ENCODE measurements at regions not wholly inside any gene's neighbourhood (a gene's known extent, or its start where the extent isn't known, plus 50 kb on each side); places are given as distances from the start of the nearest gene placed in this dataset.
"Not testable (repeated sequence)": the region's sequence is repeated elsewhere in the genome, so short reads cannot be mapped to it uniquely, and the experiment has no call there.

DNA sequence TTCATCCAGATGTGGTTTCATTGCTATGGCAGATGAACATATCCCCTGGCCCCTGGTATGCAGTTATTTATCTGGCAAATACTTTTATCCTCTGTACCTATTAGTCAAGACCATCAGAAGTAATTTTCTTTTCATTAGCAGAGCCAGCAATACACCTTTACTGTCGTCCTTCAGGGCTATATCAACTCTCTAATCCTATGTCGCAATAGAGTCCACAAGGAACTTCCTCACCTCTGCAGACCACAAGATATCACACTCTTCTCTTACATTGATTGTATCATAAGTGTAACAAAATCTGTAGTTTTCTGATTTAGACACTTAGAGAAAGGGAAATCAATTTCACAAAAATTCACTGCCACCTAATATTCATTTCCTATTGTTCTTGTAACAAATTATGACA lies 252.9 kb upstream of the DCC start:
- DNase-seq, result no peak

DNA sequence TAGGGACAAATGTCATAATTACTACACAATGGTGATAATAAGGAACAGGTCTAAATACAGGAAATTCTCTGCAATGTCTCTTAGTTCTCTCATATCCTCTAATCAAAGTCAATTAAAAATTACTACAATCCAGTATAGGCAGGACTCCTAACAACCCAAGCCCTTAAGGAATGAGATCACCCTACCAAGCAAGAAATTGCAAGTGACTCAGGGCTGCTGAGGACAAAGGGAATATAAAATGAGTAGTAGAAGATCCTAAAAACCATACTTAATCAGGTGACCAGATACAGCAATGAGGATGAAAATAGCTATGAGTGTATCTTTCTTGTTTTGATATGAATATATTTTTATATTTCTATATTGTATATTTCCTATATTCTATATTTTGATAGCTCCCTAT lies 250.0 kb upstream of the DCC start:
- DNase-seq, result no peak

DNA sequence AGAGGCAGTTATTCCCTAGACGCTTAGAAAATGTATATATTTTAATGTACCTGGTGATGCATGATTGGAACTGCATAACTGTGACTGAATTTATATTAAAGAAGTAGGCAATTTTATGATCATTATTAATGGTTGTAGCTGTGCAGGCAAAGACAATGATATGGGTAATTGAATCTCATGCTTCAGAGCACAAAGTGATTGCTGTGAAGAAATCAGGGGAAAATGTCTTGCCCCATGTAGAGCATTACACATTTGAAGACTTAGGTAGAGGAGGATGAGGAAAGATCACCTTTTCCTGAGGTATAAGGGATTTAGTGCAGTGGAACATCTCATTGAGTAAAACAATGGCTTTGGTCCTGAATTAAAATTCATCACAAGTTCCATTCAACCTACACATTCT lies 246.8 kb upstream of the DCC start:
- no peak for DNase-seq

DNA sequence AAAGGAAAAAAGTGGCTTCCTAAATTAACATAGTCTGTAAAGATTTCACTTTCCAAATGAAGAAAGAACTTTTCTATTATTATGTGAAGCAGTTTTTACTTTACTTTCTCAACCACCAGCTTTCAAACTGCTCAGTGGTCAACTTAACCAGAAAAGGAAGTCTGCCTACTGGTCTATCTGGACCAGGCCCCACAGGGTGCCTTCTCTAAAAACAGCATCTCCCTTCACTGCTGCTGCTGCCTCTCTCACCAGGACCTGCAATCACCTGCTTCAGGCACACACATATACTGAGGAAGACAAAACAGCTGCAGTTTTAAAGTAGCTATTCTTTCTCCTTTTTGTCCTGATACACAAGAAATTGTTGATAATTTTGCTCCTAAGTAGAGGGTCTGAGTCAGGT lies 221.3 kb upstream of the DCC start:
- no peak for DNase-seq

DNA sequence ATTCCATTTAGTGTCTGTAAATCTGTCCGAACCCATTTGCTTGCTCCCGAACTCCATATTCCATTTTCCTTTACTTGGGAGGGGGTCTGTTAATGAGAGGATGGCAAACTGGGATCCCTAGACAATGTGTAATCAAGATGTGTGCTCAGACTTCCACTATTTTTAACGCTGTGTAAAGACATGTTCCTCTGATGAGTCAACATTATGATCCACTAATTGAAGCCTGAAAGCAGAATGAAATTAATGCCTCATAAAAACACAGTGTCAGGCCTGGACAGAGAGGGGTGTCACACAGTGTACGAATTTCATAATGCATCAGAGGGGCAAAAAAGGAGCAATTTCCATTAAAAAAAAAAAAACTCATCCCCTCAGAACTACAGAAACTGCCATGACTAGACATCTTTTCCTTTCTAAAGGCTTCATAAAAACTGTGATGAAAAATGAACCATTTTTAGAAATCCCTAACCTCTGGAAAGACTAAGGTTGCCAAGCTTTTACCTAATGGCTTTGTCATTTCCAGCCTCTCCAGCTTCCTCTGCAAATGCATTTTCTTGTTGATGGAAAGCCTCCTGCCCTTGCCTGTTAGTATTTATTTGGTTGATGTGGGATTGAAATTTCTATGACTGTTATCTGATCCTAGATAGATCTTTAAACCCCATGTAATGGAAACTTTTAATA lies 209.2 kb upstream of the DCC start:
- DNase-seq, result peak; percentile 33

DNA sequence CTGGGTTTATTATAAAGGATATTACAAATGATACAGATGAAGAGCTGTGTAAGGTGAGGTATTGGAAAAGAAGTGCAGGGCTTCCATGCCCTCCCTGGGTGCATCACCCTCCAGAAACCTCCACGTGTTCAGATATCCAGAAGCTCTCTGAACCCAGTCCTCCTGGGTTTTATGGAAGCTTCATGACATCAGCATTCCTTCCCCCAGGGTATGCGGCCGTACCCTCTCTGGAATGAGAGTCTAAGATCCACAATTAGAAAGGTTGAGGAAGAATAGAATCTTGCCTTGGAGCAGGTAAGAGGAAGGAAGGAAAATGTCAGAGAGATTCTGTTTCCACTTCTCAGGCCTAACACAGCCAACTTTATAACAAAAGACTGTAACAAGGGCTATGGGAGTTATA lies 208.2 kb upstream of the DCC start:
- no peak for DNase-seq

DNA sequence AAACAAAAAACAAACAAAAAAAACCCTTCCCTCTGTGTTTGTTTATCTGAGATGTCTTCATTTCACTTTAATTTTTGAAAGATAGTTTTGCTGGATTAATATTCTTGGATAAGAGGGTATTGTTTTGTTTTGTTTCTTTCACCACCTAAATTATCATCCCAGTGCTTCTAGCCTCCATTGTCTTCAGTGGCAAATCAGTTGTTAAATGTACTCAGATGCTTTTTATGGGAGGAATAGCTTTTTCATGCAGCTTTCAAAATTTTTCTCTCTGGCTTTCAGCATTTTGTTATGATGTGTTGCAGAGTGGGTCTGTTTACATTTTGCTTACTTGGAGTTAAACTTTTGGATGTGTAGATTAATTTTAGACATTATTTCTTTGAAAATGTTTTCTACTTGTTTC lies 203.5 kb upstream of the DCC start:
- no peak for DNase-seq

DNA sequence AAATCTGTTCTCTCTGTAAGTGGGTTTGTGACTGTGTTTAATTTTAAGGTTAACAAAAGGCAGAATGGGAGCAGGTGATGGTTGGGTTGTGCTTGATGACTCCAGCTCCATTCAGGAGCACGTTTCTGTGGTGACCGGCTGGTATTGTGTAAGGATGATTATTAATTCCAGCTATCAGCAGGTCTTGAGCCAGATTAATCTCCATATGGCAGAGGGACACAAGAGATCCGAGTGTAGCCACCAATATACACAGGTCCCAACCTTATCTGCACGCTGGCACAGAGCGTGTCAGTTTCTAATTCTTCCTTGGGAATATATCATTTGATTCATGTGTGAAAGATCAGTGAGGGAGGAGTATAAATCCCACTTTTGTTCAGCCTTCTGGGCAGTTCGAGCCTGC lies 199.0 kb upstream of the DCC start:
- DNase-seq, result no peak

DNA sequence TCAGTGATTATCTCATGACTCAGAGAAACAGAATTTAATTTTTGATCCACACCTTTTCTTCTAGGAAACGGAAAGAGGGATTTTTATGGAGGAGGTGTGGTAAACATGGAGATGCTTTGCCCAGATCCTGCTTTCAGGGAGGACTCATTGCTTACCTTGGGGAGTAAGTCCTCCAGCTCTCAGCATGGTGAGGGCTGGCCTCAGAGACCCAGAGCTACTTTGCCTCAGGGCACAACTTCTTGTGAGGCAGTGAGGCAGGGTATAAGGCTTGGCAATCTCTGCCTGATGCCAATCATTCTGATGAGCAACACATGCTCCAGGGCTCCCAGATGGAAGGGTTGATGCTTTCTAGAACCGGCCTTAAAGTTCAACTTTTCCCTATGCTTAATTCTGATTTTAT lies 189.9 kb upstream of the DCC start:
- no peak for DNase-seq

DNA sequence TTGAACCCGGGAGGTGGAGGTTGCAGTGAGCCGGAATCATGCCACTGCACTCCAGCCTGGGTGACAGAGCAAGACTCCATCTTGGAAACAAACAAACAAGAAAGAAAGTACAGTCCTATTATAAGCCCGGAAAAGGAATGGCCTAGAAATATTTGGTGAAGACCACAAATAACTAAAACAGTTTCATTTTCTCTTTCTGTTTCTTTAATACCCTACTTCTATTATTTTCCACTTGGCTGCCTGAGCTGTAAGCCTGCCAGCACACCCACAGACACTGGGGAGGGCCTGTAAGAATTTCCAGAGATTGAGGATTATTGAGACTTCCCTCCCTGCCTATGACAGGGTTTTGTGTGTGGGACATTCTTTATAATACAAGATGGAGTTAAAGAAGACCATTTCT lies 188.0 kb upstream of the DCC start:
- DNase-seq, result peak; percentile 15

DNA sequence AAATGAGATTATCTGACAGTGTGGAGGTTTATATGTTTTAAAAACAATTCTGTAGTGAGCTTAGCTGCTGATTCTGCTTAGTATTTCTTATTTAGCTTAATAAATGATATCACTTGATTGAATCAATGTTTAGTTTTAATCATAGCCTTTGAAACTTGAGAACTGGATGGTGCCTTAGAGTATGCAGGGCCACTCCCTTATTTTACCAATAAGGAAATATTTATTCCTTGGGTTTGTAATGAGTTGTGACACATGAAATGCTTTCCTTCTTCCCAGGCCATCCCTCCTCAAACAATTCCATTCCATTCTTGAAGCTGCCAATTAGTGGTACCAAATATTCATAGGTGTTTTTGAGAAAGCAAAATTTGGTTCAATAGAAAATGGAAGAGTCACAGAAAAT lies 183.8 kb upstream of the DCC start:
- DNase-seq, result no peak

DNA sequence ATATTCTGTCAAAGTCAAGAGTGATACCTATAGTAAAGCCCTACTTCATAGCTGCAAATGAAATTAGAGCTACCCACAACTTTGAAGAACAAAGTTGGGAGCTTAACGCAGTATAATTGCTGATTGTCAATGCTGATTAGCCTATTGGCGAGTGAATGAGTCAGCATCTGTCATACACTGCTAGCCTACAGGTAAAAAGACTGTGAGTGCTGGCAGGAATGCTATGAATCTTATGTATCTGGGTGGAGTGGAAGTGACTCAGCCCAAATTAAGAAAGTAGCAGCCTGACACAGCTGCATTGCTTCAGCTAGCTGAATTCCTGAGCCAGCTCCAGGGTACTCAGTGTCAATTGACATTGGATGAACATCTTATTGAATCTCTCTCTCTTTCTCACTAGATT lies 179.4 kb upstream of the DCC start:
- DNase-seq, result peak; percentile 35

DNA sequence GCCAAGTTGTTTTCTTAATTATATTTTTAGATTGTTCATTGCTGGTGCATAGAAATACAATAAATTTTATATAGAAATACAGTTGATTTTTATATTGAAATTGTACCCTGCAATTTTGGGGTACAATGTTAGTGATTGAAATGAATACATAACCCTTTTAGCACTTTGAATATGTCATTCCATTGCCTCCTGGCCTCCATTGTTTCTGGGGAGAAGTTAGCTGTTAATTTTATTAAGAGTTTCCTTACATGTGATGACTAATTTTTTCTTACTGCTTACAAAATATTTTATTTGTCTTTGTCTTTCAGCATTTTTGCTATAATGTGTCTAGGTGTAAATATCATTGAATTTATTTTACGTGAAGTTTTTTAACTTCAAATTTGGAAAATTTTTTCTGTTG lies 176.5 kb upstream of the DCC start:
- DNase-seq, result no peak

DNA sequence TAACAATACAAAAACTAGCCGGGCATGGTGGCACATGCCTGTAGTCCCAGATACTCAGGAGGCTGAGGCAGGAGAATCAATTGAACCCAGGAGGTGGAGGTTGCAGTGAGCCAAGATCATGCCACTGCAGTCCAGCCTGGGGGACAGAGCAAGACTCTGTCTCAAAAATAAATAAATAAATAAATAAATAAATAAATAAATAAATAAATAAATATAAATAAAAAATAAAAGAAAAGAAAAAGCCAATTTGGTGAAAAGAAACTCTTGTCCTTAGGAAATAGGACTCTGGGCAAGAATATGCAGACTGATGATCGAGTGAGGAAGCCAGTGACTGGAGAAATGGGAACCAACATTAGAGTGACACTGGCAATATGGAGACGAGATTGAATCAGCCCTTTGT lies 171.9 kb upstream of the DCC start:
- not testable (repeated sequence) for DNase-seq

DNA sequence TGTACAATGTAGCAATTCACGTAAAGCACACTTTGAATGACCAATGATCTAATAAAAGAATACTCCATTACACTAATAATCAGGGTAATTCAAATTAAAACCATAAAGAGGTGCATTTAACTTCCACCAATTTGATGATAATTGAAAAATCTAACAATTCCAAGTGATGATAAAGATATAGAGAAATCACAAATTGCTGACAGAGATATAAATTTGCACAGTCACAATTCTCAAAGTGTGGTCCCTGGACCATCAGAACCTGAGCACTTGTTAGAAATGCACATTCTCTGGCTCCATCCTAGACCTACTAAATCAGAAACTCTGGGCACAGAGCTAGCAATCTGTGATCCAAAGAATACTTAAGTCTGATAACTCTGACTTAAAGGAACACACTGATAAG lies 165.8 kb upstream of the DCC start:
- DNase-seq, result no peak

DNA sequence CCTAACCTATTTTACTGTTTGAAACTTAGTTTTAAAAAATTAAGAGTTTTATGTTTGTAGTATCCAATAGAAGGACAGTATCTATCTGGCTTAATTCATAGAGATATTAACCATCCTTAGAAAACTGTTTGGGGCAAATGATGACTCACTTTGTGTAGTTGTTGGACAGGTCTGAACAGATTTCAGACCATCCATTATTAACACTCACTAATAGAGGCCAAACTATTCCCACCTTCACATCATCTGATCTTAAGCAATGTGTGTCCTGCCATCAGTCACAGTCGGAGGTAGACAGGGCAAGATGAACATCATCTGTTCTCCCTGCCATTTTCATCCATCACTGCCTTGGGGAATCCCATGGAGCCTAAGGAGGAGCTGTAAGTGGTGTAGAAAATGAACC lies 164.6 kb upstream of the DCC start:
- DNase-seq, result no peak

DNA sequence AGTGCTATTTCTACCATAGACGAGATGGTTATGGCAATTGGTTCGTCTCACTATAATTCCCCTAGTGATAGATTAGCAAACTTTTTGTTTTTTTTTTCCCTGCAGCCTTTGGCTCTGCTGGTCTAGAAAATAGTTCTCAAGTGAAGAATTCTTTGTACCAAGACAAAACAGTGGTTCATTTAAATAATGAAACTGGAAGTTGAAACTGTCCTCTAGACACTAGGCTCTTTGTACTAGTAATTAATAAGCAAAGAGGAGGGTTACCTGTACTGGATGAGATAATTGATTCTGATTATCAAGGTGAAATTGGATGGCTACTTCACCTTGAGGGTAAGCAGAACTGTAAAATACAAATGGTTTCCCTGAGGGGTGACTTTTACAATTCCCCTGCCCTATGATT lies 156.9 kb upstream of the DCC start:
- no peak for DNase-seq

DNA sequence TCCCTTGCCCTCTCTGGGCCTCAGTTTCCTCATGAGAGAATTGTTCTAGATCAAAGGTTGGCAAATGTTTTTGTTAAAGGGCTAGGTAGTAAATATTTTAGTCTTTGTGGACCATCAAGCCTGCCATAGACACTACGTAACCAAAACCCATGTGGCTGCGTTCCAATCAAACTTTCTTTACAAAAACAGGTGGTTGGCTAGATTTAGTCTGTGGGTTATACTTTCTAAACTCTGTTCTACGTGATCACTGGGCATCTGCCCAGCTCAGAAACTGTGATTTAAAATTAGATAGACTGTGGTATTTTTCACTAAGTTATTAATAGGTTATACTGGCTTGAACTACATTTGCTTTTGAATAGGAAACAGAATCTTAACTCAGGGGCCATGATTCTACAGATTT lies 149.8 kb upstream of the DCC start:
- no peak for DNase-seq

DNA sequence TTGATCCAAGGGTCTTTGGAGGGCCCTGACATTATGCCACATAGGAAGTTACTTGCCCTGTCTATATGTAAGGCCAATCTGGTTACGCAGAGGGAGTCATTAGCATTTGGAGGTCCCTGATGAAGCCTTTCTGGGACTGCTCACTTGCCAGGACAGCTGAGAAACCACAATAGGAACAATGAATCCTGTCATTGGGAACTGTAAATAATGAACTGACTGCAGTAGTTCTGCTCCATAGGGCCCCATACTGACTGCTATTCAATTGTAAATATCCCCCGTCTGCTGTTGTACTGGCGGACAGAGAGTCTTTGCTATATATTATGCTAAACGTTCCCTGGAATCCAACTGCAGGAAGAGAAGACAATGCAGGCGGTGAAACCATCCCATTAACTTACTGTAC lies 149.4 kb upstream of the DCC start:
- DNase-seq, result no peak

DNA sequence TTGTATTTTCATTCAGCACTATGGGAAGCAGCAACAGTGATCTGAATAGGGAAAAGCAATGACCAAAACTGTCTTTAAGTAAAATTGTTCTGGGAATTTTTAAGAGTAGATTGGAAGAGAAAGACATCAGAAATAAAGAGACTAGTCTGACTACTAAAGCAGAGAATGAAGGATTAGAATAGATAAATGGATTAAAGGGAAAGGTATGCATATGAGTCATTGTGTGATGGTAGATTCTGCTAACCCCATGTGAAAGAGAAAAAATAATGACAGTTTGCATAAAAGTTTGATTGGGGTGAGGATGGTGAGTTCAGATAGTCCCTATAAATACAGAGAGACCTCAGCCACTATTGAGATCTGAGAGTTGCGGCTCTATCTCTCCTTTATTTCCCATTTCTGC lies 139.6 kb upstream of the DCC start:
- peak; percentile 20 for DNase-seq

DNA sequence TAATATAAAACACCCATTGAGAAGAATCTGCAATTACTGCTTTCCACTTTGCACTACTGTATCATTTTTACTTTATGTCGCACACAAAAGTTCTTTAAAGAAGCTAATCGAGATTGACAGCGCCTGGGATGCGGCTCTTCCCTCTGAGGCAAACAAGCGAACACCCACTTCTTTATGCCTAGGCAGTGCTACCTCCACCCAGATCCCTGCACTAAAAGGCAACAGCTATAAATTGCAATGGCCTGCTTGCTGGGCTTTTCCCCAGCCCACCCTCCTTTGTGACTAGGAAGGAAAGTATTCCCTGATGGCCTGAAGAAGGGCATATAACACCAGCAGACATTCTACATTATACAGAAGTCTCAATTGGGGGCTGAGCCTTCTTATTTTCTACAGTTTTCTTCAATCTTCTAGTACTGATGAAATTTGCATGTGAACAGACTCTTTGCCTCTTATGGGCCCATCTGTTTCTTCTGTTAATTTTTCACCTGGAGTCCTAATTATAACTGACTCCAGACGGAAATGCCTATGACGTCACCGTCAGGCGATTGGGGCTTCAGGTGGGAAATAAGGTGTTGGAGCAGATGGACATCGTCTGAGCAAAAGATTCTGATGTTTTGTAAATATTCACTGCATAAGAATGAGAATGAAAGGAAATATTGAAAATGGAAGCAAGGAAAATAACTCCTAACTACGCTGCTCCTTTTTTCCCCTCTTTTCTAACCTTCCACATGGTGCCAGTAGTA lies 138.9 kb upstream of the DCC start:
- no peak for DNase-seq

DNA sequence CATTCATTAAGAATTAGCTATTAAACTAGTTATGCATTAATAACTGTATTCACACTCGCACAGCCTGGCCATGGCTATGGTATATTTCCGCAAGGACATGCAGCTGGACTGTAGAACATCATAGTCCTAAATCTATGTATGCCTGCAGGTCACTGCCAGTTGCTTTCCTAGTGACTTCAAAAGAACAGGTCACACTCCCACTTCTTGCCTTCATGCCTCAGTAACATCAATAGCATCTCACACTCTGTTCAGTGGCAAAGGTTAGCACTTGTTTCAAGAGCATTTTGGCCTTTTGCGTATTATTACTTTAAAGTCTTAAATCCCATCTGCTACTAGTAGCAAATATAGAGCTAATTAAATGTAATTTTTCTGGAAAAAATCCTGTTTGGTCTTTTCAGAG lies 131.4 kb upstream of the DCC start:
- DNase-seq, result no peak

DNA sequence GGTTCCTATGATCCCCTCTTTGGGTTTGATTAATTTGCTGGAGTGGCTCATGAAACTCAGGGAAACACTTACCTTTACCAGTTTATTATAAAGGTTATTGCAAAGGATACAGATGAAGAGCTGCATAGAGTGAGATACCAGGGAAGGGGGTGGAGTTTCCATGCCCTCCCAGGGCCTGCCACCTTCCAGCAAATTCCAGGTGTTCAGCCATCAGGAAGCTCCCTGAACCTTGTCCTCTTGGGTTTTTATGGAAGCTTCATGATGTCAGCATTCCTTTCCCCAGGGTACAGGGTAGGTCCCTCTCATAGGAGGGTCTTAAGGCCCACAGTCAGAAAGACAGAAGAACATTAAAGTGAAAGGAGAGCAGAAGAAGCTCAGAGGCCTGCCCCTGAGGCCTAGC lies 123.9 kb upstream of the DCC start:
- no peak for DNase-seq

DNA sequence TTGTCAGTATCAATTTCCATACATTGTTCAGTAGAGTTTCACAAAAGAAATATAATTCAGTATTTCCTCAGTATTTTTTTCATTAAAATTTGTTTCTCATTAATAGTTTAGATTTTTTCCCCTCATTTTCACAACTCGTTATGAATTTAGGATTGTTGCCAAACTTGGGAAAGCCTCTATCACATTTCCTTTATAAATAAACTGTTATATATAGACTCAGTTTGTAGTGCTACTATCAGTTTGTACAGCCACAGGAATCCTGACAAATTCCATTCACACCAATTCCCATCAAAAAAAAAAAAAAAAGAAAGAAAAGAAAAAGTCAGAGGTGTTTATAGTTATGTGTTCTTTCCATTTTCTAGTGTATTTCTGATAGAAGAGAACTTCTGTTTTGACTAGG lies 123.3 kb upstream of the DCC start:
- peak; percentile 69 for DNase-seq

DNA sequence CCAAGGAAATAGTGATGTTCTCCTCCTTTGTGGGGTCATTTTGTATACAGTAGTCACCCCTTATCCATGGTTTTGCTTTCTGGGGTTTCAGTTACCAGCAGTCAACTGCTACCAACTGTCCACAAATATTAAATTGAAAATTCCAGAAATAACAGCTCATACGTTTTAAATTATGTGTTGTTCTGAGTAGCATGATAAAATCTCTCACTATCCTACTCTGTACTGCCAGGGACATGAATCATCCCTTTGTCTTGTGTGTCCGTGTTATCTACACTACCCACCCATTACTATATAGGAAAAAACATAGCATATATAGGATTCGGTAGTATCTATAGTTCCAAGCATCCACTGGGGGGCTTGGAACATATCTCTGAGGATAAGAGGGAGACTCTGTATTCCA lies 120.9 kb upstream of the DCC start:
- DNase-seq, result peak; percentile 83
